Suppressor macrophage treated with lipopolysaccharide for 4 hours (primary cell): ENCODE measurements at regions not wholly inside any gene's neighbourhood (a gene's known extent, or its start where the extent isn't known, plus 50 kb on each side); places are given as distances from the start of the nearest gene placed in this dataset.

Experiments used
- DNase-seq: peaks from one replicate; pipeline ENCODE4 v3.0.0-alpha.2; 2020

GRCh38 chr11:95717314-95717713 is 72.3 kb downstream of the FAM76B start:
- no peak for DNase-seq

- DNase-seq: no peak
Measured at GRCh38 chr11:95716266-95716665, 73.3 kb downstream of the FAM76B start.

- DNase-seq: no peak
Measured at GRCh38 chr11:95715777-95716241, 73.8 kb downstream of the FAM76B start.

GRCh38 chr11:95714843-95715776 is 74.5 kb downstream of the FAM76B start:
- no peak for DNase-seq

- DNase-seq: no peak
Measured at GRCh38 chr11:95713428-95713827, 76.2 kb downstream of the FAM76B start.

GRCh38 chr11:95711945-95712221 is 77.7 kb downstream of the FAM76B start:
- no peak for DNase-seq

- no peak for DNase-seq
Measured at GRCh38 chr11:95711162-95711944, 78.2 kb downstream of the FAM76B start.

GRCh38 chr11:95708681-95709080 is 80.9 kb downstream of the FAM76B start:
- DNase-seq: no peak

GRCh38 chr11:95706974-95707387 is 82.6 kb downstream of the FAM76B start:
- DNase-seq: no peak

GRCh38 chr11:95705485-95706124 is 84.0 kb downstream of the FAM76B start:
- DNase-seq: peak; percentile 92

- DNase-seq: no peak
Measured at GRCh38 chr11:95704865-95705264, 84.7 kb downstream of the FAM76B start.

- no peak for DNase-seq
Measured at GRCh38 chr11:95703049-95703448, 86.5 kb downstream of the FAM76B start.

GRCh38 chr11:95702526-95702925 is 87.1 kb downstream of the FAM76B start:
- DNase-seq: peak; percentile 38

- DNase-seq: peak; percentile 77
Measured at GRCh38 chr11:95700471-95700817, 89.1 kb downstream of the FAM76B start.

GRCh38 chr11:95699631-95700470 is 89.7 kb downstream of the FAM76B start:
- peak; percentile 66 for DNase-seq

GRCh38 chr11:95698676-95699557 is 90.7 kb downstream of the FAM76B start:
- peak; percentile 77 for DNase-seq

GRCh38 chr11:95697614-95698408 is 91.8 kb downstream of the FAM76B start:
- DNase-seq: peak; percentile 93

GRCh38 chr11:95695181-95695580 is 94.4 kb downstream of the FAM76B start:
- DNase-seq: no peak

GRCh38 chr11:95693298-95693697 is 96.3 kb downstream of the FAM76B start:
- DNase-seq: no peak

GRCh38 chr11:95692526-95693260 is 96.9 kb downstream of the FAM76B start:
- DNase-seq: no peak
